ENCODE measurements at regions not wholly inside any gene's neighbourhood (a gene's known extent, or its start where the extent isn't known, plus 50 kb on each side); places are given as distances from the start of the nearest gene placed in this dataset.

DNA sequence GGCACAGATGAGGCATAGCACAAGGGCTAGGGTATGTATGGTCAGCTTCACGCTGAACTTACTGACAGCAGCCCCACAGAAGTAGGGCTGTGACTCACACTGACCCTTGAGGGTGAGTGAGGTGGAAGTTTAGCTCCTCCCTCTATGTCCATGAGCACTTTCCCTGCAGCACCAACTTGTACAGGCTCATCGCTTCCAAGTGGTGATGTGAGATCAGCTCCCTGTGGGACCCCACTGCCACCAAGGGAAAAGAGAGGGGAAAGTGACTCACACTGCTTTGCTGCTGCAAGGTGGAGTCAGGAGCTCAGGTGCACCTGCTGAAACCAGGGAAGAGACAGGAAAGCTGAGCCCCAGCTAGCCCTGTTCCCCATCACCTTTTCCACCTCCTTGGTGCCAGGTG lies 91.5 kb downstream of the TEX51 start (continued):
- no peak for TF ChIP-seq E2F6 (IDR thresholded peaks at IDR 0.05)
- TF ChIP-seq CREB1 (IDR thresholded peaks at IDR 0.05), result no peak

All from H1 (cell line).